GM19455 (cell line): ENCODE measurements at regions not wholly inside any gene's neighbourhood (a gene's known extent, or its start where the extent isn't known, plus 50 kb on each side); places are given as distances from the start of the nearest gene placed in this dataset.

Experiments
- ATAC-seq: cut with Tn5 transposase; IDR thresholded peaks from one replicate; pipeline ENCODE4 v1.9.1; 2021; ENCODE audit not compliant: unreplicated experiment

GRCh38 chr22:48391171-48391711 is 1436.4 kb downstream of the BRD1 start:
- ATAC-seq: no peak

DNA sequence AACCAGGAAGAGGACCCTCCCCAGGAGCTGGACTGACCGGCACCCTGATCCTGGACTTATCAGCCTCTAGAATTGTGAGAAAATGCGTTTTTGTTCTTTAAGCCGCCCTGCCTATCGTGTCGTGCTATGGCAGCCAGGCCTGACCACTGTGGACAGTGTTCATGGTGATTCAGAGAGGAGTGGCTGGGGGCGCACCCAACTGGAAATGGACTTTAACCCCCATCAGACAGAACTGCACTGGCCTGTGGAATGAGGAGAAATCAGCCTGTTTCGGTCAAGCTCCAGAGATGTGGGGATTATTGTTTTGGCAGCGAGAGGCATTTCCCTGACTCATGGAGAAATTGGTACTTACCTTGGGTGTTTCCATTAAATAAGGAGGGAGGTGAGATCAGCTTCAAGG is 1437.8 kb downstream of the BRD1 start:
- no peak for ATAC-seq

DNA sequence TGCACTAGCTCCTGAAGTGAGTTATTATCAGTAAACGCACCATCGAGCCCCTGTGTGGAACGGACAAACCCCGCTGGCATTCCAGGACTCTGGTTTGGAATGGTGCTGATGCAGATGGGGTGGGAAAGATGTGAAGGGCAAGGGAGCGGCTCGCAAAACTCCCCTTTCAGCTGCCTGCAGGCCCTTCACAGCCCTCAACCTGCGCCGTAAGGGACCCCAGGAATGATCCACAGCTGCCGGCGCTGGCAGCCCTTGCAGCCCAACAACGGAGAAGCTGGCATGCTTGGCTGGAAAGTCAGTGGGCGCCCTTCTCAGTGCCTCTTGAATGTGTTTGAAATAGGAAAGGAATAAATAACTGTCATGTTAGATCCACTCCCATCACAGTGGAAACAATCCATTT is 1445.5 kb downstream of the BRD1 start:
- ATAC-seq: no peak

GRCh38 chr22:48380016-48380665 is 1447.5 kb downstream of the BRD1 start:
- no peak for ATAC-seq

- no peak for ATAC-seq
Measured at GRCh38 chr22:48379371-48379770, 1448.3 kb downstream of the BRD1 start.

GRCh38 chr22:48378673-48379072 is 1449.0 kb downstream of the BRD1 start:
- ATAC-seq: no peak

- ATAC-seq: no peak
Measured at GRCh38 chr22:48376936-48377712, 1450.5 kb downstream of the BRD1 start.

DNA sequence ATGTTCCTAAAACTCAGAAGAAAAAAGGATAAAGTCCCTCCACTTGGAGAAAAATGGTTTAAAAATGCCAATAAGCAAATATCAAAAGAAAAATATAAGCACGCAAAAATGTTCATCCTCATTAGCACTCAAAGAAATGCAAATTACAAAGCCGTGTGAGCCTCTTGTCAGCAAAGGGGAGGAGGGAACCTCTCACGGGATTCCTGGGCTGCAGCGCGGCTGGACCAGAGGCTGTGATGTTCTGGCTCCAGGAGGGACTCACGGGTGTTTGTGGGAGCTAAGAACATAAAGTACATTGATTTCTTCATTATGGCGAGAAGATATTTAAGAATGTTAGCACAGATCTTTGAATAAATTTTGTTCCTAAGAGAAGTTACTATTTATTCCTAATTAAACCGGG is 1451.2 kb downstream of the BRD1 start:
- no peak for ATAC-seq

GRCh38 chr22:48373626-48374173 is 1454.0 kb downstream of the BRD1 start:
- no peak for ATAC-seq

- no peak for ATAC-seq
Measured at GRCh38 chr22:48372390-48372789, 1455.3 kb downstream of the BRD1 start.

GRCh38 chr22:48371391-48371790 is 1456.3 kb downstream of the BRD1 start:
- ATAC-seq: no peak

GRCh38 chr22:48370508-48371325 is 1457.0 kb downstream of the BRD1 start:
- ATAC-seq: no peak

DNA sequence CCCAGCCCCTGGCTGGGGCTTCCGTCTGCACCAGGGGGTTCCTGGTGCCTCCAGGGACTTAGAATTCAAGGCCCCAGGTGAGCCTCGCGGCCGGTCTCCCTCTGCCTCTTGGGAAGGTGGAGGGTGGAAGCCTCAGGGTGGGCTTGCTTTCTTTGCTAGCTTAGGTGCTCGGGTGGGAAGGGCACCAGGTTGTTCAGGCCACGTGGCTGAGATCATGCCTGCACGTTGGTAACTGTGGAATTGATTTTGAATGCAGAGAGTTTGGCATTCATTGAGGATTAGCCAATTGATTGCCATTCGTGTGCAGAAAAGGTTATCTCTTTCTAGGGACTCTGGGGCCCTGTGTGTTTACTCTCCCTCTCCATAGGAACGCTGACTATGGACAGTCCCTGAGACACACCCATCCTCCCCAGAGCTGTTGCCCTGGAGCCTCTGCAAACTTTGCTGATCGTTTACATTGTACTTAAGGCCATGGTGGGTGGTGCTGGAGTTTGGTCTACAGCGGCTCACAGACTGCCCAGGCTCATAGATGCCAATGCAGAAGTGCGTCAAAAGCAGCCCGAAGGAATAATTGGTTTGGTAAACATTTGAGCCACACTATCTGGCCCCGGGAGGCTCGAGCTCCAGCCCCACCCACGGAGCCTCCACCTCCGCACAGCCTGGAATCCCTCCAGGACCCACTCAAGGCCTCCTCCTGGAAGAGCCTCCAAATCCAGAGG is 1457.7 kb downstream of the BRD1 start:
- ATAC-seq: no peak

- ATAC-seq: no peak
Measured at GRCh38 chr22:48368975-48369525, 1458.6 kb downstream of the BRD1 start.

DNA sequence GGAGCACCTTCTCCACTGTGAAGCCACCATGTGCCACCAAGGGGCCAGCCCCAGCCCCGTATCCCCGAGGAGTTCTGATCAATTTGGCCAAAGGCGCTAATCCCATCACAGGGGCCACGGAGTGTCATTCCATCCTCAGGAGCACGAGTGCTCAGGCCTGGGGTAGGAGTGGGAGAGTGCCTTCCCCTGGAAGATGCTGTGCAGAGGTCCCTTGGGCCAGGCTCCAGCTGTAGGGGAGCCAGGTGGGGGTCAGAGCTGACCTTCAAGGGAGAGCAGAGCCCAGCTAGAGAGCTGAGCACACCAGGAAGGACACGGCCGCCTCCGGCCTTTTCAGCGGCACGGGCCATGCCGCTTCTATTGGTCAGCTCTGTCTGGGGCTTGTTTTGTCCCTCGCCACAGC is 1459.9 kb downstream of the BRD1 start:
- ATAC-seq: no peak

GRCh38 chr22:48366591-48366990 is 1461.1 kb downstream of the BRD1 start:
- ATAC-seq: no peak

- ATAC-seq: no peak
Measured at GRCh38 chr22:48366056-48366455, 1461.6 kb downstream of the BRD1 start.

DNA sequence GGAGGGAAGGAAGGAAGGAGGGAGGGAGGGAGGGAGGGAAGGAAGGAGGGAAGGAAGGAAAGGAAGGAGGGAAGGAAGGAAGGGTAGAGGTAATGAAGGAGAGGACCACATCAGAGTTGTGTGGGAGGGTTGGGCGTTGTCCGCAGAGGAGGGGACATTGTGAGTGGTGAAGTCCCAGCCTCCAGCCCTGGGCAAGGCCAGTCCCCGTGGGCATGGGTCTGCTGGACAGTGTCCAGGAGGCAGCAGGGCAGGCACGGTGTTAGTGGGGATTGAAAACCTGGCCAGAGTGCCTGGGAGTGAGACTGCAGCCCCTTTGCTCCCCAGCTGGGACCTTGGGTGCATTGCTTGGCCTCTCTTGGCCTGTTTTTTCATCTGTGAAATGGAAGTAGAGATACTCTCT is 1462.3 kb downstream of the BRD1 start:
- no peak for ATAC-seq

GRCh38 chr22:48362721-48363404 is 1464.8 kb downstream of the BRD1 start:
- no peak for ATAC-seq
